ENCODE measurements at regions not wholly inside any gene's neighbourhood (a gene's known extent, or its start where the extent isn't known, plus 50 kb on each side); places are given as distances from the start of the nearest gene placed in this dataset.

- Mint-ChIP-seq H3K27me3 (ENCODE audit: insufficient read depth) (peaks cover 13% of the 10 kb centered on the region), H3K4me3 (no peak overlapping the region), H3K4me1 (peaks cover 6% of the 10 kb centered on the region), H3K9me3 (peaks cover 20% of the 10 kb centered on the region), H3K36me3 (ENCODE audit: low read depth) (no peaks in the 10 kb centered on the region), H3K27ac (no peak overlapping the region)
- no peak for TF ChIP-seq CTCF (conservative IDR thresholded peaks at IDR 0.05)
- Histone ChIP-seq H3K4me1 (ENCODE audit: control insufficient read depth, insufficient read depth, low read length) (no peaks in the 10 kb centered on the region), H3K27me3 (ENCODE audit: control insufficient read depth, insufficient read depth, low read length, poor library complexity, severe bottlenecking) (no peaks in the 10 kb centered on the region), H3K4me3 (ENCODE audit: low read length) (no peak overlapping the region), H3K9ac (ENCODE audit: extremely low read depth, low read length, poor library complexity, severe bottlenecking) (no peak overlapping the region), H3K9me3 (ENCODE audit: control insufficient read depth, low read length) (no peaks in the 10 kb centered on the region), H3K36me3 (ENCODE audit: control insufficient read depth, insufficient read depth, low read length) (no peaks in the 10 kb centered on the region), H3K27ac (ENCODE audit: low read depth, low read length) (no peak overlapping the region)
- DNase-seq, result no peak
- 91% methylated on average over 1 of the region's 1 CpG; no CpG with 5 or more reads in 1 of the 2 experiments for whole genome bisulfite sequencing, 2 experiments (ENCODE audit: insufficient coverage in 1 of 2, insufficient read length in 1 of 2)
These were observed 132.6 kb downstream of the BCOR start for GRCh38 chrX:39965051-39965573.

- Histone ChIP-seq H3K9me3 (ENCODE audit: control insufficient read depth, low read length) (no peaks in the 10 kb centered on the region), H3K27ac (ENCODE audit: low read depth, low read length) (no peak overlapping the region), H3K27me3 (ENCODE audit: control insufficient read depth, insufficient read depth, low read length, poor library complexity, severe bottlenecking) (no peaks in the 10 kb centered on the region), H3K4me3 (ENCODE audit: low read length) (no peak overlapping the region), H3K4me1 (ENCODE audit: control insufficient read depth, insufficient read depth, low read length) (no peaks in the 10 kb centered on the region), H3K36me3 (ENCODE audit: control insufficient read depth, insufficient read depth, low read length) (no peaks in the 10 kb centered on the region), H3K9ac (ENCODE audit: extremely low read depth, low read length, poor library complexity, severe bottlenecking) (no peak overlapping the region)
- Mint-ChIP-seq H3K9me3 (peaks cover 24% of the 10 kb centered on the region), H3K4me1 (peaks cover 6% of the 10 kb centered on the region), H3K36me3 (ENCODE audit: low read depth) (no peaks in the 10 kb centered on the region), H3K27ac (no peak overlapping the region), H3K4me3 (no peak overlapping the region), H3K27me3 (ENCODE audit: insufficient read depth) (peaks cover 13% of the 10 kb centered on the region)
- TF ChIP-seq CTCF (conservative IDR thresholded peaks at IDR 0.05), result no peak
- 89 to 90% methylated on average over 5 to 8 of the region's 8 CpGs for WGBS, 2 experiments (ENCODE audit: insufficient coverage in 1 of 2, insufficient read length in 1 of 2)
- DNase-seq, result no peak
These were observed 131.6 kb downstream of the BCOR start for GRCh38 chrX:39966176-39966575.

- Histone ChIP-seq H3K9me3 (ENCODE audit: control insufficient read depth, low read length) (no peaks in the 10 kb centered on the region), H3K4me1 (ENCODE audit: control insufficient read depth, insufficient read depth, low read length) (no peaks in the 10 kb centered on the region), H3K36me3 (ENCODE audit: control insufficient read depth, insufficient read depth, low read length) (no peaks in the 10 kb centered on the region), H3K4me3 (ENCODE audit: low read length) (no peak overlapping the region), H3K27me3 (ENCODE audit: control insufficient read depth, insufficient read depth, low read length, poor library complexity, severe bottlenecking) (no peaks in the 10 kb centered on the region), H3K27ac (ENCODE audit: low read depth, low read length) (no peak overlapping the region), H3K9ac (ENCODE audit: extremely low read depth, low read length, poor library complexity, severe bottlenecking) (no peak overlapping the region)
- peaks cover 14% of the 10 kb centered on the region for H3K27me3 Mint-ChIP-seq (ENCODE audit: insufficient read depth)
- TF ChIP-seq CTCF (conservative IDR thresholded peaks at IDR 0.05), result no peak
- H3K27ac Mint-ChIP-seq, result no peak overlapping the region
- no peak overlapping the region for H3K4me3 Mint-ChIP-seq
- H3K36me3 Mint-ChIP-seq (ENCODE audit: low read depth), result no peaks in the 10 kb centered on the region
- DNase-seq, result no peak
- peaks cover 31% of the 10 kb centered on the region for H3K9me3 Mint-ChIP-seq
- peaks cover 6% of the 10 kb centered on the region for H3K4me1 Mint-ChIP-seq
- WGBS, 2 experiments (ENCODE audit: insufficient coverage in 1 of 2, insufficient read length in 1 of 2), result 82% methylated on average over 4 of the region's 4 CpGs; no CpG with 5 or more reads in 1 of the 2 experiments
These were observed 130.4 kb downstream of the BCOR start for GRCh38 chrX:39967348-39967747.

All from endodermal cell (in vitro differentiated cells).